T-helper 1 cell treated with Interleukin-12 subunit alpha and Interleukin-12 subunit beta and Interleukin-4 antibody, amounts not matched to agents 30 μg/mL and 1 μg/mL, for 36 hours (primary cell): ENCODE measurements at regions not wholly inside any gene's neighbourhood (a gene's known extent, or its start where the extent isn't known, plus 50 kb on each side); places are given as distances from the start of the nearest gene placed in this dataset.
"Not testable (repeated sequence)": the region's sequence is repeated elsewhere in the genome, so short reads cannot be mapped to it uniquely, and the experiment has no call there.

Source experiments
- H3K27ac Mint-ChIP-seq: one replicate; pipeline ENCODE4 v1.8.0; 2021; ENCODE audit warnings: mild to moderate bottlenecking, mixed read lengths
- H3K27me3 Mint-ChIP-seq: one replicate; pipeline ENCODE4 v1.8.0; 2021; ENCODE audit warnings: low read depth, mixed read lengths
- H3K36me3 Mint-ChIP-seq: one replicate; pipeline ENCODE4 v1.8.0; 2021; ENCODE audit warnings: low read depth, mixed read lengths
- H3K4me1 Mint-ChIP-seq: one replicate; pipeline ENCODE4 v1.8.0; 2021; ENCODE audit warnings: low read depth, mixed read lengths
- H3K4me3 Mint-ChIP-seq: one replicate; pipeline ENCODE4 v1.8.0; 2021; ENCODE audit warnings: mild to moderate bottlenecking, moderate library complexity, mixed read lengths
- H3K9me3 Mint-ChIP-seq: one replicate; pipeline ENCODE4 v1.8.0; 2021; ENCODE audit warnings: mixed read lengths

DNA sequence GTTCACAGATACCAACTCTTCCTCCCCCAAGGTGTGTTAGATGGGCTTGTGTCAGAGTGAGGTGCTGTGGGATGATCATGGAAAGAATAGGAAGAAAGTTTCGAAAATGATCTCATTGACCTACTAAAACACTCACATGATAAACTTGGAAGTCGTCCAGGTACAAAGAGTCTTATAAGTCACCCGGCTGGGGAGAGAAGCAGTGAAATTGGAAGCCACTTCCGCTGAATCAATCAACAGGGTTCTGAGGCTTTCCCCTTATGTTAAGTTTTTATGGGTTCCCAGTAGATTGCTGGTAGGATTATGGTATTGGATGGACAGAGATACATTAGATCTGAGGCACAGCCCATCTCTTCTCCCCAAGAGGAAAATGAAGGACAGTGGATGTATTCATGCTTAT is 218.8 kb upstream of the MSX2 start:
- H3K4me1 Mint-ChIP-seq = no peaks in the 10 kb centered on the region
- peaks cover under 1% of the 10 kb centered on the region for H3K9me3 Mint-ChIP-seq
- no peak overlapping the region for H3K4me3 Mint-ChIP-seq
- no peak overlapping the region for H3K27ac Mint-ChIP-seq
- no peaks in the 10 kb centered on the region for H3K27me3 Mint-ChIP-seq
- no peaks in the 10 kb centered on the region for H3K36me3 Mint-ChIP-seq

DNA sequence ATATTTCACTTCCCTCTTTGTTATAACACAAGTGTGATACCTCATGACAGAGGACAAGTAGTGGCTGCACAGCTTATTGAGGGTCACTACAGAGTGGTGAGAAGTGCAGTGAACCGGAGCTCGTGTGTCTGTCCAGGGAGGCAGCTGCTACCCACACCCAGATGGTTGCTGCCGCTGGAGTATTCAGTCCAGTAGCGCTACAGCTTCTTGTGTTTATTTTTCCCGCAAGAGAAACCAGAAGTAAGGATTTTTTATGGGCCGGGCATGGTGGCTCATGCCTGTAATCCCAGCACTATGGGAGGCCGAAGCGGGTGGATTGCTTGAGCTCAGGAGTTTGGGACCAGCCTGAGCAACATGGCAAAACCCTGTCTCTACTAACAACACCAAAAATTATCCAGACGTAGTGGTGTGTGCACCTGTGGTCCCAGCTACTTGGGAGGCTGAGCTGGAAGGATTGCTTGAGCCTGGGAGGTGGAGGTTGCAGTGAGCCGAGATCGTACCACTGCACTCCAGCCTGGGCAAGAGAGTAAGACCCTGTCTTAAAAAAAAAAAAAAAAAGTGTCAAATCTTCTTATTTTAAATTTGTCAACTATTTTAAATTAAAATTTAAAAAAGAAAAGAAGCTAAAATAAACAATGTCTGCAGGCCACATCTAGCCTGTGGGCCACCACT is 213.5 kb upstream of the MSX2 start:
- H3K9me3 Mint-ChIP-seq, H3K36me3 Mint-ChIP-seq, H3K27me3 Mint-ChIP-seq, H3K4me3 Mint-ChIP-seq, H3K27ac Mint-ChIP-seq, H3K4me1 Mint-ChIP-seq: not testable (repeated sequence)

- H3K4me1 Mint-ChIP-seq = no peaks in the 10 kb centered on the region
- H3K9me3 Mint-ChIP-seq = no peaks in the 10 kb centered on the region
- H3K27ac Mint-ChIP-seq = no peak overlapping the region
- H3K36me3 Mint-ChIP-seq = no peaks in the 10 kb centered on the region
- no peaks in the 10 kb centered on the region for H3K27me3 Mint-ChIP-seq
- no peak overlapping the region for H3K4me3 Mint-ChIP-seq
Measured at GRCh38 chr5:174511714-174512253, 212.6 kb upstream of the MSX2 start.

GRCh38 chr5:174514325-174514724 is 210.1 kb upstream of the MSX2 start:
- H3K9me3 Mint-ChIP-seq = no peaks in the 10 kb centered on the region
- no peak overlapping the region for H3K4me3 Mint-ChIP-seq
- H3K4me1 Mint-ChIP-seq = no peaks in the 10 kb centered on the region
- no peaks in the 10 kb centered on the region for H3K36me3 Mint-ChIP-seq
- H3K27me3 Mint-ChIP-seq = no peaks in the 10 kb centered on the region
- H3K27ac Mint-ChIP-seq = no peak overlapping the region

- Mint-ChIP-seq H3K27ac (no peak overlapping the region), H3K4me3 (no peak overlapping the region), H3K36me3 (no peaks in the 10 kb centered on the region)
Measured at GRCh38 chr5:174514983-174515394, 209.4 kb upstream of the MSX2 start.

GRCh38 chr5:174516741-174517140 is 207.6 kb upstream of the MSX2 start:
- H3K27ac Mint-ChIP-seq = no peak overlapping the region

More at GRCh38 chr5:174514983-174515394, 209.4 kb upstream of the MSX2 start:
- H3K4me1 Mint-ChIP-seq = no peaks in the 10 kb centered on the region
- no peaks in the 10 kb centered on the region for H3K27me3 Mint-ChIP-seq
- no peaks in the 10 kb centered on the region for H3K9me3 Mint-ChIP-seq

GRCh38 chr5:174518512-174518911 is 205.9 kb upstream of the MSX2 start:
- Mint-ChIP-seq H3K27me3 (no peaks in the 10 kb centered on the region), H3K9me3 (no peaks in the 10 kb centered on the region), H3K4me3 (no peak overlapping the region)

More at GRCh38 chr5:174516741-174517140, 207.6 kb upstream of the MSX2 start:
- Mint-ChIP-seq H3K36me3 (no peaks in the 10 kb centered on the region), H3K27me3 (no peaks in the 10 kb centered on the region), H3K9me3 (no peaks in the 10 kb centered on the region), H3K4me3 (no peak overlapping the region), H3K4me1 (no peaks in the 10 kb centered on the region)

GRCh38 chr5:174520420-174521396 is 203.7 kb upstream of the MSX2 start:
- Mint-ChIP-seq H3K36me3 (no peaks in the 10 kb centered on the region), H3K4me3 (no peak overlapping the region), H3K27me3 (no peaks in the 10 kb centered on the region), H3K27ac (no peak overlapping the region), H3K9me3 (no peaks in the 10 kb centered on the region), H3K4me1 (no peaks in the 10 kb centered on the region)

More at GRCh38 chr5:174518512-174518911, 205.9 kb upstream of the MSX2 start:
- no peaks in the 10 kb centered on the region for H3K36me3 Mint-ChIP-seq
- no peak overlapping the region for H3K27ac Mint-ChIP-seq
- no peaks in the 10 kb centered on the region for H3K4me1 Mint-ChIP-seq

GRCh38 chr5:174521449-174521848 is 202.9 kb upstream of the MSX2 start:
- H3K4me1 Mint-ChIP-seq = no peaks in the 10 kb centered on the region
- no peak overlapping the region for H3K4me3 Mint-ChIP-seq
- no peaks in the 10 kb centered on the region for H3K27me3 Mint-ChIP-seq
- H3K9me3 Mint-ChIP-seq = no peaks in the 10 kb centered on the region
- no peak overlapping the region for H3K27ac Mint-ChIP-seq
- no peaks in the 10 kb centered on the region for H3K36me3 Mint-ChIP-seq

DNA sequence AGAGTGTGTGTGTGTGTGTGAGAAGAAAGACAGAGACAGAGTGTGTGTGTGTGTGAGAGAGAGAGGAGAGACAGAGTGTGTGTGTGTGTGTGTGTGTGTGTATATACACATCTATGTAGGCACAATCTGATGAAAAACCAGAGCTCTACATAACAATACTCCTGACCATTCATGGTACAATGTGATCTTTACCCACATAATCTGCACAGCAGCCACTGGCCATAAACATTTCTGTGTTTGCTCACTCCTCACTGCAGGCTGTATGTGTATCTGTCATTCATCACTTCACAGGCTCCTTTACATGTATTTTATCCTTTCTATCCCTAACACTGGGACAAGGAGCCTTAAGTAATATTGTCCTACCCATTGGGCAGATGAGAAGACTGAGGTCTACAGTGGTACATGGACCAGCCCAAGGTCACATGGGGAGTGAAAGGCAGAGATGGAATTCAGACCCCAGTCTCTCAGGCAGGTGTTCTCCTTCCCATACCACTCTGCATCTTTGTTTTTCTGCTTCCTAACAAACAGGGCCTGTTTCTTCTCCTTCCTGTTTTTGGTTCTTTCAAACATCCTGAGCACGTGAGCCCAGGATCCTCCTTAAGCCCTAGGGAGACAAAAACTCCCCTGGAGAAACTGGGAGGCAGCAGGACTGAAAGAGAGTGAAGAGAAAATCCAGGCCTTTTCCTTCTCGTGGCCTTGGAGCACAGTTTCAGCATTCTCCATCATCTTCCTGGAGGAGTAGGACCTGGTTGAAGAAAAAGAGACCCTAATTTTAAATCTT is 201.7 kb upstream of the MSX2 start:
- Mint-ChIP-seq H3K27me3 (no peaks in the 10 kb centered on the region), H3K4me1 (no peaks in the 10 kb centered on the region), H3K4me3 (no peak overlapping the region)

GRCh38 chr5:174523311-174524071 is 200.9 kb upstream of the MSX2 start:
- Mint-ChIP-seq H3K9me3 (no peaks in the 10 kb centered on the region), H3K27ac (no peak overlapping the region), H3K36me3 (no peaks in the 10 kb centered on the region), H3K27me3 (no peaks in the 10 kb centered on the region), H3K4me3 (no peak overlapping the region), H3K4me1 (no peaks in the 10 kb centered on the region)

More for the DNA sequence above, 201.7 kb upstream of the MSX2 start:
- Mint-ChIP-seq H3K9me3 (no peaks in the 10 kb centered on the region), H3K36me3 (no peaks in the 10 kb centered on the region), H3K27ac (no peak overlapping the region)

DNA sequence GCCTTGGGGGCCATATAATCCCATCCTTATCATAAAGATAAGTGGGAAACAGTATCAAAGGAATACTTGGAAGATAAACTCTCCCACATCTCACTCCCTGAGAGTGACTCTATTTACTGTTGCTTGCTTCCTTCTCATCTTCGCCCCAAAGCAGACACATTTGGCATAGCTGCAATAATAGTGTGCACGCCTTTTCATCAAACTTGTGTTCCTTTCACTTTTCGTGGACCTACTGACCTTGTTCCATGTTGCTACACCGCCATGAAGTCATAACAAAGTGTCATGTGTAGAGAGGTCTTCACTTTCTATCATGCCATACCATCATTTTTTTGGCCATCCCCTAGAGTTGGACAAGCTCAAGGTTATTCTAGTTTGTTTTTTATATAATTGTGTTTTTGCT is 200.0 kb upstream of the MSX2 start:
- Mint-ChIP-seq H3K4me3 (no peak overlapping the region), H3K27ac (no peak overlapping the region), H3K27me3 (no peaks in the 10 kb centered on the region), H3K4me1 (no peaks in the 10 kb centered on the region), H3K9me3 (no peaks in the 10 kb centered on the region), H3K36me3 (no peaks in the 10 kb centered on the region)

DNA sequence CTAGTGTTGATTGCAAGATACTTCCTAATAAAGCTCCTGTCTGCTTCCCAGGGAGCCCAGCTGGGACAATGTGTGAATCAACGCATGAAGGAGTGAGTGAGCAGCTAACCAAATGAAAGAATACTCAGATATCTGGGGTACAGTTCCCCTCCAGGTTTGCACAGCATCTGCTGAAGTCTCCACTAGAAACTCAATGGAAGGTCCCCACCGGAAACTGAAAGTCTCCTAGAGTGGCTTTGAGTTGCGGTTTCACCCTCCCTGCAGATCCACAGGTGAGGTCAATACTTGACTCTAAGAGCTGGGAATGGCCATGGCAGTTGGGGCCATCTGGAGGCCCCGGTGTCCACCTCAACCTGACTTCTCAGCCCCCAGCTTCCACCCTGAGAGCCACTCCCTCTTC is 198.2 kb upstream of the MSX2 start:
- Mint-ChIP-seq H3K4me1 (no peaks in the 10 kb centered on the region), H3K36me3 (no peaks in the 10 kb centered on the region), H3K4me3 (no peak overlapping the region), H3K9me3 (no peaks in the 10 kb centered on the region), H3K27ac (no peak overlapping the region), H3K27me3 (no peaks in the 10 kb centered on the region)
